Thyroid gland (tissue), 4 donors: ENCODE measurements at regions not wholly inside any gene's neighbourhood (a gene's known extent, or its start where the extent isn't known, plus 50 kb on each side); places are given as distances from the start of the nearest gene placed in this dataset.

ENCODE experiments used
- CTCF ChIP-seq, 6 experiments: fragments of 200-600 bp in 3 of 6; fragments of 450-650 bp in 3 of 6; sonication (generic) in 3 of 6; IDR thresholded peaks; one replicate each; pipeline ENCODE4 v1.5.1; 2016 to 2019; ENCODE audit warnings: antibody characterized with exemption in 6 of 6, mild to moderate bottlenecking in 2 of 6, inconsistent platforms in 1 of 6, moderate library complexity in 1 of 6
- POLR2A ChIP-seq, 2 donors: fragments of 450-650 bp; IDR thresholded peaks; one replicate each; pipeline ENCODE4 v1.6.1; 2017; ENCODE audit warnings: antibody characterized with exemption in 2 of 2, mild to moderate bottlenecking in 2 of 2, moderate library complexity in 1 of 2

- TF ChIP-seq CTCF (IDR thresholded peaks at IDR 0.05) (no peak), POLR2A (IDR thresholded peaks at IDR 0.05) (no peak)
Observed at GRCh38 chr18:71966791-71967190, 577.4 kb downstream of the CBLN2 start.
